ENCODE measurements at regions not wholly inside any gene's neighbourhood (a gene's known extent, or its start where the extent isn't known, plus 50 kb on each side); places are given as distances from the start of the nearest gene placed in this dataset.

DNA sequence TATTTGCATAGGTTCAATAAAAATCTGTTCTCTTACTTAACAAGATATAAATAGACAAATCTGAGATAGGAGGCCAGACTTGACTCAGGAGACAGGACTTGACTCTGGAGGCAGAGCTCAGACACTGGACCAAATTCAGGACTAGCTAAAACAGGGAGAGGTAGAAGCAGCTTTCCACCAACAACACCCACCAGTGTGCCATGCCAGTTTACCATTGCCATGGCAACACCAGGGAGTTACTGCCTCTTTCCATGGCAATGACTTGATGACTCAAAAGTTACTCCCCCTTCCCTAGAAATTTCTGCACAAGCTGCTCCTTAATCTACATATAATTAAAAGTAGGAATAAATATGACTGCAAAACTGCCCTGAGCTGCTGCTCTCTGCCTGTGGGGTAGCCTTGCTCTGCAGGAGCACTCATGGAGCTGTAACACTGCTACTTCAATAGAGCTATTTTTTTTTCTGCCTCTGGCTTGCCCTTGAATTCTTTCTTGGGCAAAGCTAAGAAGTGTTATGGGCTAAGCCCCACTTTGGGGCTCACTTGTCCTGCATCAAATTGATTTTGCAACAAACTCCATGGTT lies 473.0 kb downstream of the PLK2 start:
- TF ChIP-seq YY1 (IDR thresholded peaks at IDR 0.05; ENCODE audit: insufficient read depth, insufficient read length), result no peak
- TF ChIP-seq ZNF274 (IDR thresholded peaks at IDR 0.05; ENCODE audit: low read depth, low read length), result no peak
